Tibial nerve (tissue), 4 donors: ENCODE measurements at regions not wholly inside any gene's neighbourhood (a gene's known extent, or its start where the extent isn't known, plus 50 kb on each side); places are given as distances from the start of the nearest gene placed in this dataset.

Experiments
- DNase-seq, 2 donors: peaks; one replicate each; pipeline ENCODE4 v3.0.0-alpha.2; 2019; ENCODE audit warnings: low spot score in 2 of 2
- H3K27ac ChIP-seq, 4 donors: fragments of 200-600 bp; sonication (generic) in 3 of 4; one replicate each; pipeline ENCODE4 v1.5.1; 2017 to 2019; ENCODE audit warnings: mild to moderate bottlenecking in 1 of 4
- H3K27me3 ChIP-seq, 2 donors: fragments of 200-600 bp; sonication (generic) in 1 of 2; one replicate each; pipeline versions ENCODE4 v1.5.1 to v1.6.0; 2017 to 2019
- H3K36me3 ChIP-seq, 3 donors: fragments of 200-600 bp; sonication (generic); one replicate each; pipeline ENCODE4 v1.5.1; 2018 to 2019
- H3K4me1 ChIP-seq, 4 donors: fragments of 200-600 bp; sonication (generic) in 3 of 4; one replicate each; pipeline ENCODE4 v1.5.1; 2017 to 2019
- H3K4me3 ChIP-seq, 4 donors: fragments of 200-600 bp; sonication (generic) in 3 of 4; one replicate each; pipeline ENCODE4 v1.5.1; 2017 to 2019; ENCODE audit warnings: mild to moderate bottlenecking in 1 of 4, moderate library complexity in 1 of 4
- H3K9me3 ChIP-seq, 4 donors: fragments of 200-600 bp; sonication (generic) in 3 of 4; one replicate each; pipeline ENCODE4 v1.5.1; 2017 to 2019
- EP300 ChIP-seq, 2 donors: sonication (generic); formaldehyde crosslinking; IDR thresholded peaks; one replicate each; pipeline ENCODE4 v1.6.1; 2017; ENCODE audit warnings: antibody characterized with exemption in 2 of 2, mild to moderate bottlenecking in 1 of 2
- POLR2A ChIP-seq, 2 donors: fragments of 450-650 bp; IDR thresholded peaks; one replicate each; pipeline ENCODE4 v1.6.1; 2017; ENCODE audit warnings: antibody characterized with exemption in 2 of 2, mild to moderate bottlenecking in 2 of 2, moderate library complexity in 2 of 2
- WGBS, 2 donors: methylation state at CpG; one replicate each; pipeline ENCODE4 v1.1.5; 2018; 5-methylcytosine and 5-hydroxymethylcytosine counted together
- TF ChIP-seq, protein P1 (sequence below), 5 experiments: fragments of 200-600 bp in 3 of 5; fragments of 450-650 bp in 2 of 5; sonication (generic) in 3 of 5; IDR thresholded peaks; one replicate each; pipeline ENCODE4 v1.5.1; 2016 to 2019; ENCODE audit warnings: antibody characterized with exemption in 5 of 5, mild to moderate bottlenecking in 3 of 5, moderate library complexity in 2 of 5

- H3K27me3 ChIP-seq, result no peaks in the 10 kb centered on the region
- DNase-seq, result no peak
- TF ChIP-seq EP300 (IDR thresholded peaks at IDR 0.05) (no peak), POLR2A (IDR thresholded peaks at IDR 0.05) (no peak)
- no peak overlapping the region for H3K27ac ChIP-seq
- H3K4me3 ChIP-seq, result no peak overlapping the region
- peaks cover 0 to 13% (median under 1%) of the 10 kb centered on the region in 4 donors for H3K9me3 ChIP-seq
- no peaks in the 10 kb centered on the region for H3K36me3 ChIP-seq
- 78 to 83% methylated on average over 3 of the region's 3 CpGs for WGBS, 2 donors
- no peaks in the 10 kb centered on the region for H3K4me1 ChIP-seq
Observed at GRCh38 chr15:25529774-25530173, 91.0 kb upstream of the UBE3A start.

DNA sequence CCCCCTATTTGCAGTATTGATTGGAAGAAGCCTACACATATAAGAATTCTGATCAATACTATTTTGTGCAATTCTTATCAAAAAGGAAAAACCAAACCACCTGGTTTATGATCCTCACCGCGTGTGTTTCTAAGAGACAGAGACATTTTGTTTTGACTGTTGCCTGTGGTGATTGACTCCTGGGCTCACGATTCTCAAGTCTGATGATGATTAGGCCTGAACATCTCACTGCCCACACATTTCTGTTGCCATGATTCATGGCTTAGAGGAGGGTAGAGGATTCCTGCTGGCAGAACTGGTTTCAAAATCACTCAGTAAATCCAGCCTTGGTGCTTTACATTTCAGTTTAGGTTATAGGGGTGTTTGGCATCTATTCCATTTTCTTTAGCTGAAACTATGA is 88.3 kb upstream of the UBE3A start:
- Histone ChIP-seq H3K4me1 (no peaks in the 10 kb centered on the region), H3K9me3 (peaks cover 0 to 33% (median 3%) of the 10 kb centered on the region in 4 donors), H3K27me3 (no peaks in the 10 kb centered on the region), H3K4me3 (no peak overlapping the region), H3K27ac (no peak overlapping the region), H3K36me3 (no peaks in the 10 kb centered on the region)
- TF ChIP-seq POLR2A (IDR thresholded peaks at IDR 0.05) (no peak), EP300 (IDR thresholded peaks at IDR 0.05) (no peak)
- TF ChIP-seq, protein P1, sequence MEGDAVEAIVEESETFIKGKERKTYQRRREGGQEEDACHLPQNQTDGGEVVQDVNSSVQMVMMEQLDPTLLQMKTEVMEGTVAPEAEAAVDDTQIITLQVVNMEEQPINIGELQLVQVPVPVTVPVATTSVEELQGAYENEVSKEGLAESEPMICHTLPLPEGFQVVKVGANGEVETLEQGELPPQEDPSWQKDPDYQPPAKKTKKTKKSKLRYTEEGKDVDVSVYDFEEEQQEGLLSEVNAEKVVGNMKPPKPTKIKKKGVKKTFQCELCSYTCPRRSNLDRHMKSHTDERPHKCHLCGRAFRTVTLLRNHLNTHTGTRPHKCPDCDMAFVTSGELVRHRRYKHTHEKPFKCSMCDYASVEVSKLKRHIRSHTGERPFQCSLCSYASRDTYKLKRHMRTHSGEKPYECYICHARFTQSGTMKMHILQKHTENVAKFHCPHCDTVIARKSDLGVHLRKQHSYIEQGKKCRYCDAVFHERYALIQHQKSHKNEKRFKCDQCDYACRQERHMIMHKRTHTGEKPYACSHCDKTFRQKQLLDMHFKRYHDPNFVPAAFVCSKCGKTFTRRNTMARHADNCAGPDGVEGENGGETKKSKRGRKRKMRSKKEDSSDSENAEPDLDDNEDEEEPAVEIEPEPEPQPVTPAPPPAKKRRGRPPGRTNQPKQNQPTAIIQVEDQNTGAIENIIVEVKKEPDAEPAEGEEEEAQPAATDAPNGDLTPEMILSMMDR (IDR thresholded peaks at IDR 0.05), result no peak
- WGBS, 2 donors, result 63 to 72% methylated on average over 3 of the region's 3 CpGs
- no peak for DNase-seq

DNA sequence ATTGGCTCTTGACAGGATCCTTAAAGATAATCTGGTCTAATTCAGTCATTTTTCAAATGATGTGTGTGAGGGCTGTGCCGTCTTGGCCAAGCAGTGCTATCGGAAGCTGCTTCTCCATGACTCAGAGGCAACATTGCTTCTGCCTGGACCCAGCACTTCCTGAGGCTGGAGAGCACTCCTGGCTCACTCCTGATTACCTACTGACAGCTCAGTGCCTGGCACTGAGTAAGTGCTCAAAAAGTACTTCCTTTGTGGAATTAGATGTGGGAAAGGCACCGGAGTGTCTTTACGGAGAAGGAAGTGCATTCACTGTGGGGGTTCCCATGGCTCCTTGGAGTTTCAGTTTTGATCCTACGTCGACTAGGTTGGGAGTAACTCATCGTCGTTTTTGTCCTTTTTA is 86.9 kb upstream of the UBE3A start:
- WGBS, 2 donors, result 72 to 82% methylated on average over 8 of the region's 8 CpGs

DNA sequence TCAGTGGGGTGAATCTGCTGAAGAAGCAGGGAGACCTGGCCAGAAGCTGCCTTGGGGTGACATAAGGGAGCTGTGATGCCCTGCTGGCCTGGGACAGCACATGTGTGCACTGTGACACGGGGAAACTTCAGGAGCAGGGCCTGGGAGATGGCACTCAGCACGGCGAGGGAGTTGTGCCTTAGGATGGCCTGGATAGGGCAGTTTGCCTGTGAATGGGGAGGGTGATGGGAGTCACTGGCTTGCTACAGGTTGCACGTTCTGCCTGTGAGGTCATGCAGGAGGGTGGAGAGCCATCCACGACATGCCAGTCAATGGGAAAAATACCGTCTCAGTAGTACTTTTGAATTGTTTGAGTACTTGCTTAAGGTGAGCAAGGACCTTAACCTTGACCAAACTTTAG is 76.8 kb upstream of the UBE3A start:
- Histone ChIP-seq H3K4me1 (no peaks in the 10 kb centered on the region), H3K27me3 (no peaks in the 10 kb centered on the region), H3K27ac (no peak overlapping the region), H3K4me3 (no peak overlapping the region), H3K36me3 (no peaks in the 10 kb centered on the region), H3K9me3 (peaks cover 0 to 17% (median 0%) of the 10 kb centered on the region in 4 donors)
- no peak for DNase-seq
- 71 to 86% methylated on average over 6 of the region's 6 CpGs for WGBS, 2 donors
- no peak for TF ChIP-seq POLR2A (IDR thresholded peaks at IDR 0.05)
- TF ChIP-seq, protein P1 (IDR thresholded peaks at IDR 0.05), result no peak
- no peak for TF ChIP-seq EP300 (IDR thresholded peaks at IDR 0.05)

More for the DNA sequence above, 86.9 kb upstream of the UBE3A start:
- Histone ChIP-seq H3K4me1 (no peaks in the 10 kb centered on the region), H3K9me3 (peaks cover 0 to 39% (median 3%) of the 10 kb centered on the region in 4 donors), H3K27me3 (no peaks in the 10 kb centered on the region), H3K27ac (no peak overlapping the region), H3K4me3 (no peak overlapping the region), H3K36me3 (no peaks in the 10 kb centered on the region)
- DNase-seq, result no peak
- TF ChIP-seq EP300 (IDR thresholded peaks at IDR 0.05), result no peak
- no peak for TF ChIP-seq POLR2A (IDR thresholded peaks at IDR 0.05)
- TF ChIP-seq, protein P1 (IDR thresholded peaks at IDR 0.05), result no peak

DNA sequence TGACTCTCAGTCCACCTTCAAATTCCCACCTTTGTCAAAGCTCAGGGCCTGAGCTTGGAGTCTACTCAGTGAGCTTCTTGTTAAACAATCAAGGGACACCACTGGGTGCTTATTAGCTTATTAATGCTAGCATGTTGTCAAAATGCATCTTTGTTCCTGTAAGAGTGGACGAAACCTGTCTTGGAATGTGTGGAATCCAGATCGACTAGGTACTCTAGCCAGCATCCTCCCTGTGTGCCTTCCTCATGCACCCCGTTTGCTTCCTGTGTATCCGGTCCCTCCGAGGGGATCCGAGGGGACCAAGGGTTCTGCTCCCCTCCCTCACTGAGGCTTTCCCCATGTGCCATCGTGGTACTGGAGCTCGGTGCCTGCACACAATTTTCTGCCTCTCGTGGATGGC is 75.7 kb upstream of the UBE3A start:
- H3K4me1 ChIP-seq, result no peaks in the 10 kb centered on the region
- no peak for DNase-seq
- H3K27me3 ChIP-seq, result no peaks in the 10 kb centered on the region
- no peaks in the 10 kb centered on the region for H3K36me3 ChIP-seq
- H3K9me3 ChIP-seq, result peaks cover 0 to 16% (median 0%) of the 10 kb centered on the region in 4 donors
- H3K27ac ChIP-seq, result no peak overlapping the region
- no peak for TF ChIP-seq EP300 (IDR thresholded peaks at IDR 0.05)
- no peak for TF ChIP-seq POLR2A (IDR thresholded peaks at IDR 0.05)
- TF ChIP-seq, protein P1 (IDR thresholded peaks at IDR 0.05), result no peak
- no peak overlapping the region for H3K4me3 ChIP-seq
- WGBS, 2 donors, result 79 to 86% methylated on average over 9 of the region's 9 CpGs

GRCh38 chr15:25512957-25513356 is 74.1 kb upstream of the UBE3A start:
- H3K9me3 ChIP-seq, result peaks cover 0 to 16% (median 0%) of the 10 kb centered on the region in 4 donors
- no peaks in the 10 kb centered on the region for H3K27me3 ChIP-seq
- 76 to 93% methylated on average over 3 of the region's 3 CpGs for WGBS, 2 donors
- no peak overlapping the region for H3K4me3 ChIP-seq
- no peak for DNase-seq
- H3K36me3 ChIP-seq, result no peaks in the 10 kb centered on the region
- no peak overlapping the region for H3K27ac ChIP-seq
- no peaks in the 10 kb centered on the region for H3K4me1 ChIP-seq
- no peak for TF ChIP-seq POLR2A (IDR thresholded peaks at IDR 0.05)
- TF ChIP-seq EP300 (IDR thresholded peaks at IDR 0.05), result no peak
- TF ChIP-seq, protein P1 (IDR thresholded peaks at IDR 0.05), result no peak
